Choroid plexus epithelial cell (primary cell): ENCODE measurements at regions not wholly inside any gene's neighbourhood (a gene's known extent, or its start where the extent isn't known, plus 50 kb on each side); places are given as distances from the start of the nearest gene placed in this dataset.
A peak's percentile ranks its signal among the peaks of the same experiment; 100 is the strongest.
"Not testable (repeated sequence)": the region's sequence is repeated elsewhere in the genome, so short reads cannot be mapped to it uniquely, and the experiment has no call there.

ENCODE experiments used
- DNase-seq: peaks from one replicate; pipeline ENCODE4 v3.0.0-alpha.2; 2010; ENCODE audit warnings: low read depth
- H3K4me3 ChIP-seq: 2 replicates; pipeline ENCODE4 v1.5.1; 2011; ENCODE audit warnings: low read depth, mild to moderate bottlenecking, control low read depth, low read length, moderate library complexity
- CTCF ChIP-seq: conservative IDR thresholded peaks from 2 replicates; pipeline ENCODE4 v1.5.1; 2011; ENCODE audit warnings: low read depth, mild to moderate bottlenecking, control low read depth, inconsistent platforms, low read length, moderate library complexity

GRCh38 chr2:234880551-234881211 lies 71.1 kb upstream of the SH3BP4 start:
- H3K4me3 ChIP-seq, result no peak overlapping the region
- DNase-seq, result peak; percentile 94
- TF ChIP-seq CTCF, result no peak

GRCh38 chr2:234879671-234880455 lies 72.0 kb upstream of the SH3BP4 start:
- peak; percentile 76 for DNase-seq
- no peak overlapping the region for H3K4me3 ChIP-seq
- no peak for TF ChIP-seq CTCF

- H3K4me3 ChIP-seq, DNase-seq: not testable (repeated sequence)
Measured at GRCh38 chr2:234876621-234877020, 75.2 kb upstream of the SH3BP4 start.

GRCh38 chr2:234874347-234875046 lies 77.3 kb upstream of the SH3BP4 start:
- DNase-seq, result no peak
- H3K4me3 ChIP-seq, result no peak overlapping the region
- no peak for TF ChIP-seq CTCF

DNA sequence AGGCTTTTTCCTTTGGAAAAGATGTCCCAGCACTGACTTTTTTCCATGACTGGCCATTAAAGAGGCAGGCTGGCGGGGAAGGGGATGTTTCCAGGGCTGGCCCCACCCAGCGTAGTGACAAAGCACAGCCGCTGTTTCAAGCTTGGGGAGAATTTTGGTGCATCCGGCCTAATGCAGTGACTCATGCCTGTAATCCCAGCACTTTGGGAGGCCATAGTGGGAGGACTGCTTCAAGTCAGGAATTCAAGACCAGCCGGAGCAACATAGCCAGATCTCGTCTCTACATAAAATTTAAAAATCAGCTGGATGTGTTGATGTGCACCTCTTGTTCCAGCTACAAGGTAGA lies 78.0 kb upstream of the SH3BP4 start:
- H3K4me3 ChIP-seq, result no peak overlapping the region
- TF ChIP-seq CTCF, result no peak
- DNase-seq, result no peak

GRCh38 chr2:234873103-234873827 lies 78.6 kb upstream of the SH3BP4 start:
- no peak overlapping the region for H3K4me3 ChIP-seq
- no peak for TF ChIP-seq CTCF
- DNase-seq, result no peak

DNA sequence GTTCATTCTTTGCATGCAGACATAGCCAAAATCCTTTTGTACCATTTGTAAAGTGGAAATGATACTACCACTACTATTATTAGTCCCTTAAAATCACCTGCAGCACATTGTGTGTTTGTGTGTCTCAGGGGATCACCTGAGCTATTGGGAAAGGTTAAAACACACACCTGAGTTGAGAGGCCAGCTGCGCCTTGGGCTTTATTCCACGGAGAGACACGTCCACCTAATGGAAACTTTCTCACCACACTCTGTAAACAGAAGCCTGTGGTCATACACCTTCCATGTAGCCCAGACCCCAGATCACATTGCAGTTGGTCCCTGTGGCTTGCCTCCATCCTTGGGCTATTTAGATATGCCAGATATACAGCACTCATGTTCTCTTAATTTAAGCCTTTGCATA lies 81.8 kb upstream of the SH3BP4 start:
- DNase-seq, result no peak
- no peak overlapping the region for H3K4me3 ChIP-seq
- TF ChIP-seq CTCF, result no peak
